ACHN (cell line): ENCODE measurements at regions not wholly inside any gene's neighbourhood (a gene's known extent, or its start where the extent isn't known, plus 50 kb on each side); places are given as distances from the start of the nearest gene placed in this dataset.
"Not testable (repeated sequence)": the region's sequence is repeated elsewhere in the genome, so short reads cannot be mapped to it uniquely, and the experiment has no call there.

Source experiments
- DNase-seq: peaks from one replicate; pipeline ENCODE4 v3.0.0-alpha.2; 2015
- in situ Hi-C: cut with HindIII; loops from 2 replicates; pipeline ENCODE4 v1.10.0; 2017; ENCODE audit warnings: low sequenced_read_pairs, low pct_ligation_motif_present, low pct_unique_long_range_greater_than_20kb

DNA sequence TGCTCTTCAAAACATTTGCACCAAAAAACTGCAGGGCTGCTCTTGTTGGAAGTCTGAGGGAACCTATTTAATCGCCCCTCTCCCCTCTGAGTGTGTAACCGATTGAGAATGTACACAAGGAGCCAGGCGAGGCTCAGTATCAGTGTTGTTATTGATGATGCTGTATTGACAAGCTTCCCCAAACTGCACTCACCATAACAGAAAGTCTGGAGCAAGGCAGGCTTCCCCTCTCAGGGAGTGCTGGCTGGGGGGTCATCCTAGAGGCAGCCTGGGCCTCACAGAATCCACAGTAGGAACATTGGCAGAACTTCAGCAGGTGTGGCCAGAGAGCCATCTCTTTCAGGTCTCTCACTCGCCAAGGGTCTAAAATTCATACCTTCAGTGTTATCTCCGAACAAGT, 58.1 kb upstream of the TUNAR start:
- in situ Hi-C loops, result no loop called here
- DNase-seq, result no peak

DNA sequence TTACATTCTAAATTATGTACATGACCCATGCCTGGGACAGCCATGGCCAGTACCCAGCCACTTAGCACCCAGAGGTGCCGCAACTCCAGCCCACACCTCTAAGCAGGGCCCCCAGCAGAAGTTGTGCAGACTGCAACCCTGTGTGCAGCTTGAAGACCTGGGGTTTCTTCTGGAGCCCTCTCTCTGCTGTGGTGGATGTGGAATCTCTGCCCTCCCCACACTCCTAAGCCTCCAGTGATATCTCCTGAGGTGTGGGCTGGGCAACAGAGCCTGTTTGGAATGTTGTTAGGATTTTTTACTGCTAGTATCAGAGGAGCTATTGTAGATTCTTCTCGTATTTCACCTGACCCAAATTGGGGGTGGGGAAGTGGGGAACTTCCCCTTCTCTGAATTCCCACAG, 59.4 kb upstream of the TUNAR start:
- DNase-seq, result no peak
- in situ Hi-C loops, result no loop called here

- DNase-seq, result no peak
- in situ Hi-C loops, result no loop called here
Measured at GRCh38 chr14:95816539-95816938, 60.1 kb upstream of the TUNAR start.

DNA sequence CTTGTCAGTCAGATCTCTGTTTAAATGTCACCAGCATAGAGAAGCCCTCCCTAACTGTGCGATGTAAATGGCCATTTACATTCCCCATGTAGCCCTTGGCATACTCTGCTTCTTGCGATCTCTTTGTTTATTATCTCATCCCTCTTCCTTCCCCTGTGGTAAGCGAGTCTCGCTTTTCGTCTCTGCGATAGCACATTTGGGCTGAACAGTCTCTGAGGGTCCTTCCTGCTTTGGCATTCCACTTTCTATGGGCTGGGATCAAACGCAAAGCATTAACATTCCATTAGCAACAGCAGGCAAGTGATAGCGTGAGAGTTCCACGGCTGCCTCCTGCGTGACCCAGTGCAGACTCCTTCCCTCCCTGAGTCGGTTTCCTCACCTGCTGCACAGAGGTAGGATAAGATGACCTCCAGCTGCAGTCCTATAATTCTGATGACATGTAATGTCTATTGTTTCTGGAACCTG, 61.4 kb upstream of the TUNAR start:
- DNase-seq, result no peak
- in situ Hi-C loops, result no loop called here

DNA sequence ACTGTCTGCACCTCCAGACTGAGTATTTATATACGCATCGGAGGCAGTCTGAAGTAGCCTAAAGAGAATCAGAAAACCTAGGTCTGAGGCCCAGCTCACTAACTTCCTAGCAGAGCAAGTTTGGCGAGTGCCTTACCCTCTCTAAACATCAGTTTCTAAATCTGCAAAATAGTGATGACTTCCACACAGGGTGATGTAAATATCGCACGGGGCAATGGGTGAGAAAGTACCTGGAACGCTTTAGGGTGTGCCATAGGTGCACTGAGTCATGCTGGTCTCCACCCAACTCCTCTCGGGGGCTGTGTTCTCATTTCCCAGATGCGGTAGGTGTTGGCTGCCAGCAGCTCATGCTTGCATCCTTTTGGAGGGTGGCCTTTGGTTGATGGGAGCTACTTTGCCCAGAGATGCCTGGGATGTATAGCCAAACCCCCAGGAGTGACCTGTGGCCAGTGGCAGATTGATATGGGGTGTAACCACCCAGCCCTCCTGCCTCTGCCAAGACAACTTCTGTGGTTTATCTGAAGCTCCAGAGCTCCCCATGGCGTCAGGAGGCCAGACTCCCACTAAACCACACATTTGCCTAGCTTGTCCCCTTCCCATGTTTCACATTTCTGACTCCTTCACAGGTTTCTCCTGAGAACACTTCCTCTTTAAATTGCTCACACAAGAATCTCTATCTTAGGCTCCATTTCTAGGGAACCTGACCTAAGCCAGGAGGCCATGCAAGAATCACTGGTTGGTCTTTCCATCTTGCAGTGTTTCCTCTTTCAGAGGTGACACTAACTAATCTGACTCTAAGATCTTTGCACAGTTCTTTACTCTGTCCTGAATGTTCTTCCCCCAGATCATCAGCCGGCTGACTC, 62.0 kb upstream of the TUNAR start:
- in situ Hi-C loops, result no loop called here
- DNase-seq, result no peak

DNA sequence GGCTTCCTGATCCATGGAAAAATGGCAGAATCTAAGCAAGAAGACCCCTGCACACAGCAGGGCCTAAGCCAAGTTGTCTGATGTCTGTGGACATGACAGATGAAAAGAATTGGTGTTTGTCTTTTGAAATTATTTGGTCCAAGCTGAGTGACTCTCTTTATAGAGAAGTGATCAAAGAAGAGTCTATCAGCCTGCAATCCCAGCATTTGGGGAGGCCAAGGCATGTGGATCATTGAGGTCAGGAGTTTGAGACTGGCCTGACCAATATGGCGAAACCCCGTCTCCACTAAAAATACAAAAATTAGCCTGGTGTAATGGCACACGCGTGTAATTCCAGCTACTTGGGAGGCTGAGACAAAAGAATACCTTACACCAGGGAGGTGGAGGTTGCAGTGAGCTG, 64.8 kb upstream of the TUNAR start:
- no peak for DNase-seq
- in situ Hi-C loops, result no loop called here

DNA sequence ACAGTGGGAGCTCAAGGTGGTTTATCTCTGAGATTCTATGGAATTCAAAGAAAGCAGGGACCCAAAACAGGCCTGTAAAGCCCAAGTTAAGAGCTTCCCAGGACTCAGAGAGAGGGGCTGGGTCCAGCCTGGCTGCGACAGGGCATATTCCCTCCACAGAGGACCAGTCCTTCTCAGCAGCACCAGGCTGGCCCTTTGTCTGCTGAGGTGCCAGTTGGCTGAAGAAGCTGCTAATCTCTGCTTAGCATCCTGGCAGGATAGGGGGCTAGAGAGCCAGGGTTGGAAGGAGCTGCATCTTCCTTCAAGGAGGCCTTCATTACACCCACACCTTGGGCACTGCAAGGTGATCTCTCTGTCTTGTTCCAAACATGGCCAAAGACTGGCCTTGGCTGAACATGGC, 68.3 kb upstream of the TUNAR start:
- no peak for DNase-seq
- in situ Hi-C loops, result no loop called here

DNA sequence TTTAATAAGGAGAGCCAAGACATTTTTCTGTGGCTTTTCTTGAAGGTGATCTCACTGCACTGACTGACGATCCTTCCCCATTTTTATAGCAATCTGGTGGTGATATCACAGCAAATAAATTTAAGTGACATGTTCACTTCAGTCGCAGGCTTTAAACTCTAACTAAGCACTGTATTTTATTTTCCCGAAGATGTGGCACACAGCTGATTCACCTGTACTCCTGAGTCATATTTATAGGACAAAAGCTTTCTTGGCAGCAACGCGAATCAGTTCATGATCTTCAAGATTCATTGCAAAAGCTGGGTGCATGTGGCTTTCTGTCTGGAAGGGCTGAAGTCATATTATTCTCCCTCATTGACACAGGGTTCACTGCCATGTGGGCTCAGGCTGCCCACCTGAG, 79.8 kb upstream of the TUNAR start:
- DNase-seq, result no peak
- in situ Hi-C loops, result no loop called here

- no peak for DNase-seq
- in situ Hi-C loops, result no loop called here
Measured at GRCh38 chr14:95787941-95788340, 74.0 kb upstream of the TCL1A start.

- no peak for DNase-seq
- in situ Hi-C loops, result no loop called here
Measured at GRCh38 chr14:95786566-95786965, 72.6 kb upstream of the TCL1A start.

GRCh38 chr14:95784137-95784536, 70.2 kb upstream of the TCL1A start:
- in situ Hi-C loops, result no loop called here
- DNase-seq, result peak; percentile 27

- in situ Hi-C loops, result no loop called here
Measured at GRCh38 chr14:95776798-95777534, 63.0 kb upstream of the TCL1A start.

DNA sequence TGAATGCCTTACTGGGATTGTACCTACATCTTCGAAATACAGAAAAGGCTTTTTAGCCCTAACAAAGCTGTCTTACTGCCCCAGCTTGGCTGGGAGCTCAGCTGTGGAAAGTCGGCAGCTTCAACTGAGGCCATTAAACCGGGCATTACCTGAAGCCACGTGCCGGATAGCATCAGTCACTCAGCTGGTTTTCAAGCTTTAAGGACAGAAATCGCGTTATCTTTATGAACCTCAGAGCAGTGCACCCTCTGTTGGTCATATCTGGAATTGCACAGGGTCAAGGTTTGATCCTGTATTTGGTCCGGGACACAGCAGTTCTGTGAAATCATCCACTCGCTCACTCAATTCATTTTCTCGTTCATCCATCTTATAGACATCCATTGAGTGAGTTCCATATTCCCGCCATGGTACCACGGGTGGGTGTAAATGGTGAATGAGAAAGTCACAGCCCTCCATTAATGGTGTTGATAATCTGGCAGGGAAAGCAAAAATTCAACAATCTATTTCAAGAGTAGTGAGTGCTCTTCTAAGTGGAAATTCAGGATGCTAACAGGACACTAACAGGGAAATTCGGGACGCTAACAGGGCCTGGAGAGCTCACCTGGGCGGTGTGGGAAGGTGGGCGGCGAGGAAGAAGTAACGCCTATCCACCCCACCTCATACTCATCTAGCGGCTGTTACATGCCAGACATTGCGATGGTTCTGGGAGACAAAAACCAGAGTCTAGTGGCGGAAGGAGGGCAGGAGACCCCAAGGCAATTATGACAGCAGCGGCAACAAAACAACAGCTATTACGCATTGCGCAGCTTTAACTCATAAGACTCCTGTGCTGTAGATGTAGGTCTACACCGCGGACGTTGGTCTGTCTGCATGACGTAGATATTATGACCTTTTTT, 60.6 kb upstream of the TCL1A start:
- in situ Hi-C loops, result no loop called here
- peak; percentile 41 for DNase-seq

More at GRCh38 chr14:95776798-95777534, 63.0 kb upstream of the TCL1A start:
- DNase-seq, result no peak

GRCh38 chr14:95770777-95771176, 56.9 kb upstream of the TCL1A start:
- in situ Hi-C loops, result no loop called here
- DNase-seq, result no peak

DNA sequence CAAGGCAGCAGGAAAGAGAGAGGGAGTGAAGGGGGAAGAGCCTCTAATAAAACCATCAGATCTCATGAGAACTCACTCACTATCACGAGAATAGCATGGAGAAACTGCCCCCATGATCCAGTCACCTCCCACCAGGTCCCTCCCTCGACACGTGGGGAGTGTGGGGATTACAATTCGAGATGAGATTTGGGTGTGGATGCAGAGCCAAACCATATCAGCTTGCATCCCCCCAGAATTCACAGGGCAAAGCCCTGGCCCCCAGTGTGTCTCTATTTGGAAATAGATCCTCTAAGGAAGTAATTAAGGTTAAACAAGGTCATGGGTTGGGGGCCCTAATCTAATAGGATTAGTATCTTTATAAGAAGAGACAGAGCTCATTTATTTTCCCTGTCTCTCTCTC, 56.1 kb upstream of the TCL1A start:
- no peak for DNase-seq
- in situ Hi-C loops, result no loop called here

DNA sequence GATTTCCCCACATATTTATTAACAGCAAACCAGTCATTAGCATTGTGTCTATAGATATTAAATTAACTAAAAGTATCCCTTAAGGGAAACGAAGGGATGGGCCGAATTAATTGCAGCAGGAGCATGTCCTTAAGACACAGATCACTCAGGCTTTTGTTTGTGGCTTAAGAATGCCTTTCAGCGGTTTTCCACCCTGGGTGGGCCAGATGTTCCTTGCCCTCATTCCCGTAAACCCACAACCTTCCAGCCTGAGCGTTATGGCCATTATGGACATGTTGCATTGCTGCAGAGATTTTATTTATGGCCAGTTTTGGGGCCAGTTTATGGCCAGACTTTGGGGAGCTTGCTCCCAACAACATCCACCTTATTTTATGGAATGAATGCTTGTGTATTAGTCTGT, 55.5 kb upstream of the TCL1A start:
- in situ Hi-C loops, DNase-seq: not testable (repeated sequence)

DNA sequence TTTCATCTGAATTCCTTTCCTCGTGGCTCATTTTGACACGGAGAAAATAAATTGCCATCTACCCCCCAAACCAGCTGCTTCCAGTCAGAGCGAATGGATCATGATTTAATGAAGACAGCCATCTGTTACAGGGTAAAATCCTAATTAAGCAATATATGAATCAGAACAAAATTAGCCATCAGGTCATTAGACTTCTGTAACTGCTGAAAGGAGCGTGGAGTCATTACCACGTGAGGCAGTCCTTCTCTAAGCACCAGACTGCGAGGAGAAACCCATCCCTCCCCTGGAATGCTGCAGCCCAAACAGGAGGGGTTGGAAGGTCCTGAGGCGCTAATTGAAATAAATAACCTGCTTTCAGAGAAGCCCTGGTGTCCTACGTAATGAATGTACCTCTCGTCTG, 51.1 kb upstream of the TCL1A start:
- DNase-seq, result no peak
- in situ Hi-C loops, result no loop called here

GRCh38 chr14:95763875-95764274, 50.0 kb upstream of the TCL1A start:
- in situ Hi-C loops, result no loop called here
- DNase-seq, result no peak
